A172 (cell line): ENCODE measurements at regions not wholly inside any gene's neighbourhood (a gene's known extent, or its start where the extent isn't known, plus 50 kb on each side); places are given as distances from the start of the nearest gene placed in this dataset.

Experiments used
- DNase-seq: peaks from one replicate; pipeline ENCODE4 v3.0.0-alpha.2; 2015; ENCODE audit warnings: low spot score

DNA sequence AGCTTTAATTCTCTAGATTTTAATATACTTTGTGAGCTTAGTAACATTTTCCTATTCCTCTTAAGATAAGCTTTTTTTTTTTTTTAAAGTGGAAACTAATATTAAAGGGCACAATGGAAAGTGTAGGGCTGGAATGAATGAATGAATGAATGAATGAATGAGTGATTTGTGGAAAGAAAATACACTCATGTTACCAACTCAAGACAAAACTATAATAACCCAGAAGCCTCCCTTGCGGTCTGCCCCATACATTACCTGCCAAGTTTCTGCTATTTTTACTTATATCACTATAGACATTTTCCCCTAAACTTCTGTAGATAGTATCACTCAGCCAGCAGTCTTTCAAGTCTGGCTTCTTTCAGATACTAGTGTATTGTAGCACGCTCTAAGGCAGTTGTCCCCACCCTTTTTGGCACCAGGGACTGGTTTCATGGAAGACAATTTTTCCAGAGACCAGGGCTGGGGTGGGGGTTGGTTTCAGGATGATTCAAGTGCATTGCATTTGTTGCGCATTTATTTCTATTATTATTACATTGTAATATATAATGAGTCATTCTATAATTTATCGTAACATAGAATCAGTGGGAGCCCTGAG lies 932.2 kb downstream of the TBC1D22A start:
- no peak for DNase-seq

DNA sequence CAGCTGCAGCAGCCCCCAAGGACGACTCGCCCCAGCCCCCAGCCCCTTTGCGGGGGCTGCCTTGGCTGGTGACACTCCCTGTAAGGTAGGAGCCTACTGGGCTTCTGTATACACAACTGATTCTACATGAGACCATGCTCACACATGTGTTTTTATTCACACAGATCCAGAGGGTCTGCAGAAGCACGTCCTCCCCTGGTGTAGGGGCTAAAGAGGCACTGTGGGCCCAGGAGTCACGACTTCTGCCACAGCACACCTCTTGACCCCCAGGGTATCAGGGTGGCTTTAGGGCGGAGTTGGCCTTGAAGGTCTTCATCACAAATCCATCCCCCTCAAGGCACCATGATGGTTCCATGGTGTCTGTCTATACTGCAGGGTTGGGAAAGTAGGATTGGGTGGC lies 931.2 kb downstream of the TBC1D22A start:
- DNase-seq = no peak

- no peak for DNase-seq
These were observed 930.4 kb downstream of the TBC1D22A start for GRCh38 chr22:47692811-47693210.

- DNase-seq = no peak
These were observed 928.9 kb downstream of the TBC1D22A start for GRCh38 chr22:47691152-47691895.

GRCh38 chr22:47690586-47690985 lies 928.1 kb downstream of the TBC1D22A start:
- no peak for DNase-seq

GRCh38 chr22:47690166-47690565 lies 927.7 kb downstream of the TBC1D22A start:
- DNase-seq = no peak

DNA sequence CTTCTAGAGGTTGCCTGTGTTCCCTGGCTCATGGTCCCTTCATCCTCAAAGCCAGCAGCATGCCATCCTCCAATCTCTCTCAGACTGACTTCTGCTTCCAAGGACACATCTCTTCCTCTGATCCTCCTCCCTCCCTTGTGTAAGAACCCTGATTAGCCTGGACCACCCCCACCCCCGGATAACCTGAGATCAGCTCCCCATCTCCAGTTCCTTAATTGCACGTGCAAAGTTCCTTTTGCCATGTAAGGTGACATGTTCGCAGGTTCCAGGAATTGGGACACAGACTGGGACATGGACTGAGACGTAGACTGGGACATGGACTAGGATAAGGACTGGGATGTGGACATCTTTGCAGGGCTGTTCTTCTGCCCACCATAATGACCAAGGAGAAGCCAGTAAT lies 925.3 kb downstream of the TBC1D22A start:
- no peak for DNase-seq

- DNase-seq = no peak
These were observed 924.9 kb downstream of the TBC1D22A start for GRCh38 chr22:47687346-47687655.

- no peak for DNase-seq
These were observed 924.3 kb downstream of the TBC1D22A start for GRCh38 chr22:47686594-47687345.

DNA sequence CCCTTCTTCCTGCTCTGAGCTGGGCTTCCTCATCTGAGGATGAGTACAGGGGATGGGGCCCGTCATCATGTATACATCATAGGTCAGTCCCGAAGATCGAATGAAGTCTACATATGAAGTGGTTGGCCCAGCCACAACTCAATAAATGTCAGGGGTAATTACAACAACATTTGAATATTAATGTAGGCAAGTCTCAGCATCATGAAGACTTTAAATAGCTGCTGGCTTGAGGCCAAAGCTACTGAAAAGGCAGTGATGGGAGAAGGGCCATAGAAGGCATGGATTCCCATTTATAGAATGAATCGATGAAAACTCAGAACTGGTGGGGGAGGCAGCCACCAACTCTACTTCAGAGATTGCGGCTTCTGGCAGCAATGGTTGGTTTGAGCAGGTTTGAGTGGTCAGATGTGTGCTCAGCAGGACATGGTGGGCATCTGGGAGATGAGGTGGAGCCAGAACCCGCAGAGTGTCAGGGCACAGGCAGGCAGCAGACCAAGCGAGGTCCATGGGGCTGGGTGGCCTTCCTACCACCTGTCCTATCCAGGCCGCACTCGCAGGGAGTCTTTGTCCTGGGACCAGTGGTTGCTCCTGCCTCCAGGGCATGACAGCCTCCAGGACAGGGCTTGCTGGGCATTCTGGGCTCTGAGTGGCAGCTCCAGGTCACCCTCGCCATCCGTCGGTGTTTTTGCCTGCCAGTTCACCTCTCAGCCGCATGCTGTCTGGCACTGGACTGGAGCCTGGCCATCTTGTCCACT lies 919.1 kb downstream of the TBC1D22A start:
- DNase-seq = no peak

- DNase-seq = no peak
These were observed 916.3 kb downstream of the TBC1D22A start for GRCh38 chr22:47678636-47679287.

- no peak for DNase-seq
These were observed 915.6 kb downstream of the TBC1D22A start for GRCh38 chr22:47678048-47678447.

- DNase-seq = no peak
These were observed 914.2 kb downstream of the TBC1D22A start for GRCh38 chr22:47676685-47677084.

GRCh38 chr22:47674600-47674999 lies 912.1 kb downstream of the TBC1D22A start:
- DNase-seq = no peak

DNA sequence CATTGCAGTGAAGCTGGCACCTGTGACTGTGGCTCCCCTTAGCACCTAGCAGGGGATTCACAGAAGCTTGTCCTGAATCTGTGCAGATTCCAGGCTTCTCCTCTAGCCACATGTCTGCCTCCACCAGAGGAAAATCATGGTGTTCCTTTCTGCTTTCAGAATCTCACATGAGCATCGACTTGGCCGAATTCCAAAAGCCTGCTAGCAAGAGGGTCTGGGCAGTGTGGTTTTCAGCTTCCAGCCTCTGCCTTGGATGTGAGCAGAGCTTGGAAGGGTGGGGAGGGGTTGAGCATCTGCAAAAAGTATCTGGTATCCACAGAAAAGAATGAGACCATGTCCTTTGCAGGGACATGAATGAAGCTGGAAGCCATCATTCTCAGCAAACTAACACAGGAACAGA lies 911.1 kb downstream of the TBC1D22A start:
- no peak for DNase-seq

DNA sequence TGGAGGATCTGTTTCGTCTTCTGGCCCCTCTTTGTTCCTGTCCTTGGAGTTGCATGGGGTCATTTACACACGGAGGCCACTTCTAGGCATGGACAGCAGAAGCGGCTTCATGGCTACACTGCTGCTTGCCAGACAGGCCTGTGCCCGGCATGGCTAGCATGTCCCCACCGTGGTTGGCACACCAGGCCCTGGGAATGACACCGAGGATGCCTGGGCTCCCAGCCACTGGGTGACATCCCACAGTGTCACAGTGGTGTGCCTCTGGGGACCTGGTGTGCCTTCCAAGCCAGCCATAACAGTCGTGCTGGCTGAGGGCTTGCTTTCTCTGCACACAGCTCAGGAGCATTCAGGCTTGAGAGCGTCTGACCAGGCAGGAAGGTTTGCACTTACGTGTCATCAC lies 910.1 kb downstream of the TBC1D22A start:
- no peak for DNase-seq

DNA sequence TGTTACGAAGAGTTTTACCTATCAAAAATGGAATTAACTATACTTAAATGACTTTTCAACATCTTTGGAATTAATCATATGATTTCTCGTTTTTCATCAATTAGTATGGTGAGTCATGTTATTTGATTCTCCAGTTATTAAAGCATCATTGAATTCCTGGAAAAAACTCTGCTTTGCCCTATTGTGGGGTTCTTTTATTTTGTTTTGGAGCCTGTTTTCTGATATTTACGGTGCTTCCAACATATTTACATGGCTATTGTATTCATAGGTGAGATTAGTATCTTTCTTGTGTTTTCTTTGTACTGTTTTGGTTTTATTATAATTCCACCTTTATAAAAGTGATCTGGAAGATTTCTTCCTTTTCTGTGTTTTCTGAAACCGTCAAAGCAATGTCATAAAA lies 902.7 kb downstream of the TBC1D22A start:
- DNase-seq = no peak

- no peak for DNase-seq
These were observed 901.5 kb downstream of the TBC1D22A start for GRCh38 chr22:47663615-47664605.

GRCh38 chr22:47659467-47660223 lies 897.2 kb downstream of the TBC1D22A start:
- no peak for DNase-seq

DNA sequence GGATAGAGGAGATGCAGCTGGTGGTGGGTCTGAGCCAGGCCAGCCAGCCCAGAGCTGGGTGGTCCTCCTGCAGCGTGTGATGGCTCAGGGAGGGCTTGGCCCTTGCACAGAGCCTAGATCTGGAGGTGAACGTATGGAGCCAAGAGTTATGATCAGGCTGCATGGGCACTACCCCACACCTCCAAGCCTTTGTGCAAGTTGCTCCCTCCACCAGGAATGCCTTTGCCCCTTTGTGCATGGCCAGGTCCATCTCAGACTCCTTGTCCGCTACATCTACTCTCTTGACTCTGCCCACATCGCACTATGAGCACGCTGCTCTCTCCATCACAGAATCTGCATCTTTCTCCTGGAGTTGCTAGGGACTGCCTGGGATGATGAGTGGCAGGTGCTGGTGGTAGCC lies 895.7 kb downstream of the TBC1D22A start:
- no peak for DNase-seq
